SK-N-SH (cell line): ENCODE measurements at regions not wholly inside any gene's neighbourhood (a gene's known extent, or its start where the extent isn't known, plus 50 kb on each side); places are given as distances from the start of the nearest gene placed in this dataset.

Source experiments
- CHD2 ChIP-seq: fragments of 150-350 bp; IDR thresholded peaks from 2 replicates; pipeline ENCODE4 v1.6.1; 2018; ENCODE audit warnings: low read length; ENCODE audit not compliant: partially characterized antibody
- CTCF ChIP-seq: fragments of 200-600 bp; sonication (generic); IDR thresholded peaks from 2 replicates; pipeline ENCODE4 v1.6.1; 2017; ENCODE audit warnings: antibody characterized with exemption, mild to moderate bottlenecking, moderate library complexity
- EZH2phosphoT487 ChIP-seq: fragments of 200-600 bp; sonication (generic); IDR thresholded peaks from 2 replicates; pipeline ENCODE4 v1.6.1; 2017; ENCODE audit warnings: low read depth, mixed run types, mild to moderate bottlenecking, antibody characterized with exemption, moderate library complexity, borderline replicate concordance
- POLR2AphosphoS5 ChIP-seq: IDR thresholded peaks from 2 replicates; pipeline ENCODE4 v1.6.1; 2012; ENCODE audit warnings: low read depth, low read length
- USF2 ChIP-seq: fragments of 150-350 bp; IDR thresholded peaks from 2 replicates; pipeline ENCODE4 v1.6.1; 2017; ENCODE audit warnings: antibody characterized with exemption, low read length, low read depth, borderline replicate concordance

GRCh38 chr2:176648700-176649297 lies 379.6 kb downstream of the MTX2 start:
- TF ChIP-seq CTCF (no peak), USF2 (no peak), CHD2 (no peak), POLR2AphosphoS5 (no peak), EZH2phosphoT487 (no peak)
